Heart left ventricle (tissue), 16 donors: ENCODE measurements at regions not wholly inside any gene's neighbourhood (a gene's known extent, or its start where the extent isn't known, plus 50 kb on each side); places are given as distances from the start of the nearest gene placed in this dataset.

Experiments
- ATAC-seq, 4 donors: fragments of 200-7000 bp; cut with Tn5 transposase; one replicate each; pipeline ENCODE4 v1.9.1; 2020 to 2022; ENCODE audit warnings: moderate library complexity in 4 of 4, mild to moderate bottlenecking in 3 of 4, moderate number of reproducible peaks in 1 of 4
- DNase-seq, 5 donors: peaks; one replicate each; pipeline ENCODE4 v3.0.0-alpha.2; 2020
- H3K27ac ChIP-seq, 12 donors: fragments of 200-600 bp; sonication (generic) in 4 of 12; one replicate each; pipeline versions ENCODE4 v1.5.0 to v1.8.0; 2016 to 2022; ENCODE audit warnings: mild to moderate bottlenecking in 2 of 12
- H3K27me3 ChIP-seq, 9 donors: fragments of 200-600 bp; sonication (generic) in 2 of 9; one replicate each; pipeline versions ENCODE4 v1.5.1 to v1.8.0; 2016 to 2022; ENCODE audit warnings: mild to moderate bottlenecking in 3 of 9
- H3K36me3 ChIP-seq, 9 donors: fragments of 200-600 bp; sonication (generic) in 2 of 9; one replicate each; pipeline versions ENCODE4 v1.5.0 to v1.8.0; 2018 to 2022; ENCODE audit warnings: mild to moderate bottlenecking in 2 of 9
- H3K4me1 ChIP-seq, 12 donors: fragments of 200-600 bp; sonication (generic) in 4 of 12; one replicate each; pipeline versions ENCODE4 v1.5.0 to v1.8.0; 2016 to 2022; ENCODE audit warnings: mild to moderate bottlenecking in 3 of 12
- H3K4me3 ChIP-seq, 12 donors: fragments of 200-600 bp; sonication (generic) in 4 of 12; one replicate each; pipeline versions ENCODE4 v1.5.0 to v1.8.0; 2017 to 2022; ENCODE audit warnings: mild to moderate bottlenecking in 9 of 12, moderate library complexity in 4 of 12
- H3K9me3 ChIP-seq, 12 donors: fragments of 200-600 bp; sonication (generic) in 4 of 12; one replicate each; pipeline versions ENCODE4 v1.5.0 to v1.8.0; 2016 to 2022; ENCODE audit warnings: mild to moderate bottlenecking in 1 of 12
- CTCF ChIP-seq, 12 donors: fragments of 200-600 bp; sonication (generic) in 4 of 12; IDR thresholded peaks; one replicate each; pipeline versions ENCODE4 v1.5.0 to v1.8.0; 2018 to 2022; ENCODE audit warnings: antibody characterized with exemption in 12 of 12, mild to moderate bottlenecking in 5 of 12
- POLR2A ChIP-seq, 2 donors: fragments of 450-650 bp; IDR thresholded peaks; one replicate each; pipeline ENCODE4 v1.6.1; 2017; ENCODE audit warnings: antibody characterized with exemption in 2 of 2, mild to moderate bottlenecking in 2 of 2, moderate library complexity in 2 of 2
- WGBS, 4 donors: extraction: QIAGEN DNeasy Blood & Tissue Kit in 2 of 4; methylation state at CpG; one replicate each; pipeline versions ENCODE4 v1.1.5 to v1.1.7; 2013 to 2018; 5-methylcytosine and 5-hydroxymethylcytosine counted together
- intact Hi-C, 10 donors: fragments of 100-400 bp; cut with DNase I; formaldehyde crosslinking; loops; one replicate each; pipeline versions ENCODE4 v1.11.1 to v1.14.2; 2022
- donor health status: ischemic (EF 13 %, LVEDD 7.1; RV severe dilation, severe dysfunction).
- donor health status: healthy with polysubstance abuse.
- donor health status: DM: no; HTN: yes; CAD: no.
- donor health status: DM: no; HTN: no; CAD: no.
- donor health status: ischemic (EF 25% LVEDD 6.9; RV normal size, moderate dysfunction).
- donor health status: ischemic (EF 25% LVEDD 5.7; RV mildly dilated, moderate dysfunction).
- donor health status: healthy.
- donor health status: DM: yes; HTN: yes; CAD: no.
- donor health status: ischemic (EF 35%, LVEDD 5.7; RV mildly dilated, moderate dysfunction).
- donor health status: nonischemic (EF 11% LVEDD 7.7; RV severe dilation, severe dysfunction).
- donor health status: DM: yes; HTN: yes; CAD: no.
- donor health status: PGD.
- donor health status: ischemic (EF 29% LVEDD 5.4; RV normal size, mild dysfunction).
- donor health status: nonischemic (EF 23%, LVEDD 6.1; RV moderate dilation, normal function).

DNA sequence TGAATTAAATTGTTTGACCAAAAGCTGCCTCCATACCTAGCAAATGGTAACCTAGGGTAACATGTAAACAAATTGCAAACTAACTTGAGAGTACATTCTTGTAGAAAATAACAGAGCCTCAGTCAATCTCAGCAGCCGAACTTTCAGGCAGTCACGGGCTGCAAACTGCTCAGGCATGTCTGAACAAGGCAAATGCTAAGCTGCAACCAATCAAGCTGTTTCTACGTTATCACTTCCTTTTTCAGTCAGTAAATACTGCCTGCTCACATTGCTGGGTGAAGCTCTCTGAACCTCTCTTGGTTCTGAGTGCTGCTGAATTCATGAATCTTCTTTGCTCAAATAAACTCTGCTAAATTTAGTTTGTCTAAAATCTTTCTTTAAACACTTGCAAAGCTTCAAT is 1212.4 kb downstream of the SORCS1 start:
- Histone ChIP-seq H3K27me3 (no peaks in the 10 kb centered on the region), H3K9me3 (no peaks in the 10 kb centered on the region), H3K27ac (peak overlapping the region in 1 of 12 donors; percentile 40), H3K4me1 (peaks cover 0 to 7% (median 0%) of the 10 kb centered on the region in 12 donors), H3K36me3 (no peaks in the 10 kb centered on the region), H3K4me3 (no peak overlapping the region)
- ATAC-seq (peak in 3 of 4 donors; percentile 68 to 75 (median 70)), DNase-seq (no peak)
- intact Hi-C loops: loop anchor here in 6 of 10 donors (5.0 to 10.0 kb wide), 5 partner anchors 225 to 730 kb away; no protein-coding TSS in a partner anchor
- WGBS, 4 donors: 2 to 3% (median 3%) methylated on average over 3 of the region's 3 CpGs
- TF ChIP-seq POLR2A (IDR thresholded peaks at IDR 0.05): no peak
- no peak for TF ChIP-seq CTCF (IDR thresholded peaks at IDR 0.05)

GRCh38 chr10:105950410-105950809 is 1214.1 kb downstream of the SORCS1 start:
- intact Hi-C loops: loop anchor here in 7 of 10 donors (2.0 to 10.0 kb wide), 7 partner anchors 224 to 732 kb away; no protein-coding TSS in a partner anchor
- WGBS, 4 donors: 46 to 59% (median 55%) methylated on average over 2 of the region's 2 CpGs
- H3K9me3 ChIP-seq: no peaks in the 10 kb centered on the region
- H3K27ac ChIP-seq: no peak overlapping the region
- ATAC-seq (peak in 2 of 4 donors; percentile 60 to 62), DNase-seq (peak in 3 of 5 donors; percentile 23 to 39 (median 29))
- peaks cover 0 to 7% (median 0%) of the 10 kb centered on the region in 12 donors for H3K4me1 ChIP-seq
- no peaks in the 10 kb centered on the region for H3K27me3 ChIP-seq
- H3K36me3 ChIP-seq: no peaks in the 10 kb centered on the region
- TF ChIP-seq CTCF (IDR thresholded peaks at IDR 0.05): peak; percentile 59 to 85 (median 74)
- TF ChIP-seq POLR2A (IDR thresholded peaks at IDR 0.05): no peak
- H3K4me3 ChIP-seq: no peak overlapping the region

DNA sequence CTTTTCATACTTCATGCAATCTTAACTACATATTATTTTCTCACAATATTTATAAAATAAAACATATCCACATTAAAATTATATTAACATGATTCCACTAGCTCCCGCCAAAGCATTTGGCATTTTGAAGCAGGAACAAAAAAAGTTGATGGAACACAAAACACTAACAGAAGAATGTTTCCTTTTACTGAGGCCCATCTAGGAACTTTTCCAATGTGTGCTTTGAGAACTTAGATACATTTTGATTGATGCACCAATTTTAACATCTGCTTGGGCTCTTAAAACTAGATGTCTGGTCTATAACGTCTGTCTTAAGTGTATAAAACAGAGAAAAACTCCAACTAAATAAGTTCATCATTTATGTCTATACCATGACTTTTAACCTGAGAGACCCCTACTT is 1214.8 kb downstream of the SORCS1 start:
- intact Hi-C loops: loop anchor here in 9 of 10 donors (2.0 to 10.0 kb wide), 8 partner anchors 225 to 733 kb away; no protein-coding TSS in a partner anchor
- Histone ChIP-seq H3K27ac (no peak overlapping the region), H3K36me3 (no peaks in the 10 kb centered on the region), H3K9me3 (no peaks in the 10 kb centered on the region), H3K4me3 (no peak overlapping the region), H3K4me1 (peaks cover 0 to 7% (median 0%) of the 10 kb centered on the region in 12 donors), H3K27me3 (no peaks in the 10 kb centered on the region)
- ATAC-seq (no peak), DNase-seq (no peak)
- TF ChIP-seq CTCF (IDR thresholded peaks at IDR 0.05) (no peak), POLR2A (IDR thresholded peaks at IDR 0.05) (no peak)
- 38 to 51% (median 45%) methylated on average over 2 of the region's 2 CpGs for WGBS, 4 donors

DNA sequence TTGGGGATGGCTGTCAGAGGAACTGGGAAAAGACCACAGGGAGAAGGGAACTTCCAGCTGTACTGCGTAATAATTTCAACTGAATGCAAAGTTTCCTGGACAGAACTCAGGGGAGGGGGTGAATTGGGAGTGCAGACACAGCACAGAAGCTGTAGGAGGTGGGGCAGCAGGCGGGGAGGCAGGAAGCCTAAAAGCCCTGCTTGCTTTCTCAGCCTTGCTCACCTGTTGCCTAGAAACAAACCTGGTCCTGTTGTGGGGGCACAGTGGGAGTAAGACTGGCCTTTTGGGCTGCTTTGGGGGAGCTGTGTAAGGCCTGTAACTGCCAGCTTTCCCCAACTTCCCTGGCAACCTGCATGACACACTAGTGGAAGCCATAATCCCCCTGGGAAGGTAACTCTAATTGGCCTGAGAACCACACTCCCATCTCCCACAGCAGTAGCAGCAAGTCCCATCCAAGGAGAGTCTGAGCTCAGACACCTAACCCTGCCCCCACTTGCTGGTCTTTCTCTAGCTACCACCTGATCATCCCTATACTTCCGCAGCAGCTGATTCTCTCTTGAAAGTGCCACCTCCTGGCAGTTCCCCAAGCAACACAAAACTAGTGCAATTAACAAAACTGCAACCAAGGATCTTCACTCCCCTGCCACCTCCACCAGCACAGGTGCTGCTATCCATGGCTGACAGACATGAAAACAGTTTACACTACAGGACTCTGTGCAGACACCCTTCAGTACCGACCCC is 1239.3 kb downstream of the SORCS1 start:
- Histone ChIP-seq H3K36me3 (no peaks in the 10 kb centered on the region), H3K4me1 (no peaks in the 10 kb centered on the region), H3K27ac (no peak overlapping the region), H3K9me3 (peaks cover 0 to 19% (median 8%) of the 10 kb centered on the region in 12 donors), H3K4me3 (no peak overlapping the region), H3K27me3 (no peaks in the 10 kb centered on the region)
- DNase-seq (no peak), ATAC-seq (no peak)
- intact Hi-C loops: no loop called here
- TF ChIP-seq POLR2A (IDR thresholded peaks at IDR 0.05) (no peak), CTCF (IDR thresholded peaks at IDR 0.05) (no peak)
- WGBS, 4 donors: 65 to 74% (median 68%) methylated on average over 4 of the region's 4 CpGs
